Embryonic facial prominence (tissue), 1 donor: ENCODE measurements at regions not wholly inside any gene's neighbourhood (a gene's known extent, or its start where the extent isn't known, plus 50 kb on each side); places are given as distances from the start of the nearest gene placed in this dataset.
"Not testable (repeated sequence)": the region's sequence is repeated elsewhere in the genome, so short reads cannot be mapped to it uniquely, and the experiment has no call there.

Source experiments
- DNase-seq: peaks from one replicate; pipeline ENCODE4 v3.0.0-alpha.2; 2016; ENCODE audit errors: extremely low spot score

DNA sequence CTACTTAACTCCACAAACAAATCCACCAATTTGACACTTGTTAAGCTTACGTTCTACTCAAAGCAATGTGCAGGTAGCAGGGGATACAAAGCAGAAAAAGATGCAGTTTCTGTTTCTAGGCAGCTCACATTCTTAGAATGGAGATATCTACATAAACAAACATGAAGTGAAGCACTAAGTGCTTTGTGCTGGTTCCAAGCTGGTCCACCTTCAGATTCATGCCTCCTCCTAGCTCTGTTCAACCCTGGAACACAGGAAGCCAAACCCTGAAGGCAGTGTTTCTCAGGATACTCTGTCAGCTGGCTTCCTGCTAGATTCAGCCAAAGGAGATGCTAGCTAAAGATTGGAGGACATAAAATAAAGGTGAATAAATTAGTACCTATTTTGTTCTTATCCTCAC, 55.3 kb upstream of the NOL4 start:
- DNase-seq = no peak

DNA sequence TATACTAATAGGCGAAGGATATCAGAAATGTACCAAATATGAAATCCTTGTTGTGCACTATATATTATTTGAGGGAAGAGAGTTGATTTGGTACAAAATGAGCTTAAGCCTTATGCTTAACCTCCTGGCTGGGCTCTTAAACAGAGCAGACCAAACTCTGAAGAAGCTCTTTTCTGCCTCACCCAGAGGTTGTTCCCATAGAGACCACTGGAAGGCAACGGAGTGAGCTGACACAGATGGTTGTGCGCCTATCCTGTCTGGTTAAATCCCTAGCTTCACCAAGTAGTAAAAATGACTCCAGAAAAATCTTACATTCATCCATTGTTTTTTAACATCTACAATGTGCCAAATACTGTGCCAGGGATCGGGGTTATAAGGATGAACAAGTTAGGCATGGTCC, 55.9 kb upstream of the NOL4 start:
- no peak for DNase-seq

DNA sequence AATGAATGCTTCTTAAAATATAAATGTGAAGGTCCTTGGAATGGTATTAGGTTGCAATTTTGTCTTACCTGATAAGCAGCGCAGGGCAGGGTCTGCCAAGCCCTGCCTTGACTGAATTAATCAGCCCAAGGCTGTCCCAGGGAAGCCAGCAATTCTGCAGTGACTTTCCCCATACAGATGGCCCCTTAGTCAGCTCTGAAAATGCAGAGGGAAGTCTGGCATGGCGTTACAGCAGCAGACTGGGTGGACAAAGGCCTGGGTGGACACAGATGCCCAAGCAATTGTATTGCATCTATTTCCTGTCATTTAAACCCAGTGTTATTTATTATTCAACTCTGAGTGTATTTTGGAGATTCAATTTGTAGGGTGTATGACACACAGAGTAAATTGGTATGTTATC, 56.6 kb upstream of the NOL4 start:
- no peak for DNase-seq

DNA sequence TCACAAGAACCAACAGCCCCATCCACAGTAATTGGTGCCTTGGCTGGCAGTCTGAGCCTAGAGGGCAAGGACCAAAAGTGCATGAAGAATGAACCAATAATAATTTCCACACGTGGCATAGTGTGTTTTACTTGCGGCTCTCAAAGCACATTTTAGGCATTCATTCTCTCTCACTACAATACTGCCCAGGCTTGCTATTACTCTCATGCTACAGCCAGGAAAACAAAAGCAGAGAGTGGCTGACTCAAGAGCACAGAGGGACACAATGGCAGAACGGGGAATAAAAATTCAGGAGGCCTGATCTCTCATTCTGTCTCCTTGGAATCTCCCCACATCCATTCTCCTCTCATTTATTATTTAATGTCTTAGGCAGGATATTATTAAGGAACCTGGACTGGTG, 57.0 kb upstream of the NOL4 start:
- no peak for DNase-seq

DNA sequence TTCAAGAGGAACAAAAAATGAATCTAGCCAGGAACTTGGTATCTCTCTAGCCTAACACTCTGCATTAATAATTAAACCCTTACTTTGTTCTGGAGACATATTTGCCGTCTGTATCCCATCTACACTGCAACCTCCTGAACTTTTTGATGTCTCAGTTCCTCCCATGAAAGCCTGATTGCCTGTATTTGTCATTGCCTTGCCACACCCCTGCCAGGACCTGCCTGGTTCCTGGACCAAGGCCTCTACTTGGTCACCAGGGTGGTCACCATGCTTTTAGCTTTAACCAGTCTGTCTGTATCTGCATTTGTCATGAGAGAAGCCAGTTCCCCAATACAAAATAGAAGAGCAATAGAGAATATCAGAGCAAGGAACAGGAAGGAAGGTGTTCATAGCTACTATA, 58.8 kb upstream of the NOL4 start:
- no peak for DNase-seq

DNA sequence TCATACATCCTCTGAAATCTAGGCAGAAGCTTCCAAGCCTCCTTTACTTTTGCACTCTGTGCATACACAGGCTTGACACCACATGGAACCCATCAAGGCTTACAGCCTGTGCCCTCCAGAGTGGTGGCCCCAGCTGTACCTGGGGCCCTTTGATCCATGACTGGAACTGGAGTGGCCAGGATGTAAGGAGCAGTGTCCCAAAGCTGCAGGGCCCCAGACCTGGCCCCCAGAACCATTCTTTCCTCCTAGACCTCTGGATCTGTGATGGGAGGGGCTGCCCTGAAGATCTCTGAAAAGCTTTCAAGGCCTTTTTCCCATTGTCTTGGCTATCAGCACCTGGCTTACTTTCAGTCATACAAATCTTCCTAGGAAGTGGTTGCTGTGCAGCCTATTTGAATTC, 63.1 kb upstream of the NOL4 start:
- no peak for DNase-seq

DNA sequence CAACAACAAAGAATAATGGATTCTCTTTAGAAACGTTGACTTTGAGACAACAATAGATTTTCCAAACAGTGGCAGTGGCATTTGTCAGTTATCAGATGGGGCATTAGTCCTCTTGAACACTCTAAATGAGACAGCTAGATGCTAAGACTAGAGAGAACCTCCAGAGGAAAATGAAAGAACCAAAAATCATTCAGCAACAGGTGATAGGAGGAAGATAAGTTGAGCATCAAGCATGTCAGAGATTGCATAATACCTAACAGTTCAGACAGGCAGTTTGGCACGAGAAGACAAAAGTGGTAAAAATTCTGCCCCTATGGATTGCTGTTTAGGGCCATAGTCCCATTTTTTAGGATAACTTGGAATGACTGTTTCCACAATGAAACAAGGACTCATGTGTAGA, 67.9 kb upstream of the NOL4 start:
- no peak for DNase-seq

DNA sequence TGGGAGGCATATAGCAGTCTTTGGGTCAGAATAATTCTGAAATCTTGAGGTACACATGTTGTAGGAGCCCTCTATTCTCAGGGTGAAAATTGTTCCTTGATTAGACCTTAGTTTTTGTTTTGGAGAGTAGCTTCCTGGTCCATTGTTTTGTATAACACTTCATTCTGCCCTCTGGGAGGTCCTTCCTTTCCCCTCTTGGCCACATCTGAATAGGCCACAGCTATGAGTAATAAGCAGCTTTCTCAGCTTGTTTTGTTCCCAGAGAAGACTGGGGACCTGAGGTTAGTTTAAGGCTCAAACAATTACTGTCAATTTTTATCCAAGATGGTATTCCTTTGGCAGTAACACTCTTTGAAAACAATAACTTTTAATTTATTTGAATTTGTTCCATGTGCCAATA, 72.6 kb upstream of the NOL4 start:
- no peak for DNase-seq

DNA sequence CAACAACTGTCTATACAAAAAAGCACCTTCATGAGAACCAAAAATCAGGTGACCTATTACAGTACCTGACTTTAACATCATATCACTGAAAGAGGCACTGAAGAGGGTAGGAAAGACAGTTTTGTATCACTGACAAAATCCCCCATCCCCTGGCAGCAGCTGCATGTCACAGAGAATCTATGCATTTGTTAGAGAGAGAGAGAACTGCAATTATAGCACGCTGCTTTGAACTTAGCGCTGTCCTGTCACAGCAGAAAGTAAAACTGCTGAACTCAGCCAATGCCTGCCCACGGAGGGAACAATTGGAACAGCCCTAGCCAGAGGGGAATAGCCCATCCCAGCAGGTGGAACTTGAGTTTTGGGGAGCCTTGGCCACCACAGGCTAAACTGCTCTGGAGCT, 75.1 kb upstream of the NOL4 start:
- no peak for DNase-seq

DNA sequence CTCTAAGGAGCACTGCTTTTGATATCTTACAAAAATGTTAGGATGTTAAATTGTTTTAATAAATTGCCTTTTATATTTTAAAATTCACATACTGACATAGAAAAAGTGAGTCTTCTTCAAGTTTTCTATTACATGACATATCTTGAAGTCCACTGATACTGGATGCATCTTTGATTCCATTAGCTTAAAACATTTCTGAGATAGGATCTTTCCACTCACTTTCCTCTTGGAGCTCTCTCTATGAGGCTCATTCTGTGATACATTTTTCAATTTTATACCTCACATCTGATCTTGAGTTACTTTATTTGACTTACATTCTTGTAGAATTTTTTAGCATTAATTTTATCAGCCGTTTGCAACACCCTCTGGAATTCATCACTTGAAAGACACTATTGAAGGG, 86.8 kb upstream of the NOL4 start:
- no peak for DNase-seq

DNA sequence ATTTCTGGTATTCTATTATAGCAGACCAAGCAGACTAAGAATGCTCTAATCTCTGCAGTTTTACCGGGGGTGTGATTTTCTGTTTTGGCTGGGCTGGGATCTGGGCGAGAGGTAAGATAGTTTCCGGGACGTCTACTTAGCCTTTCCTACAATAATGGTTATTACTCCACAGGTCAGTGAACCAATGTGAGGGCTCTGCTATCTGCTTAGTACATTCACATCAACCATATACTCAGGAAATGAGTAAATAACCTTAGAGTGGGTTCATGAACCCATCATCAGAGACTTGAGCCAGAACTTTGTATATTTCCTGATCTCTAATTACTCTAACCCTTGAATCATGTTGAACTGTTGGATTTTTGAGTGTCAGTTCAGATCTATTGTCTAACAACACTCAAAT, 90.1 kb upstream of the NOL4 start:
- DNase-seq = no peak

DNA sequence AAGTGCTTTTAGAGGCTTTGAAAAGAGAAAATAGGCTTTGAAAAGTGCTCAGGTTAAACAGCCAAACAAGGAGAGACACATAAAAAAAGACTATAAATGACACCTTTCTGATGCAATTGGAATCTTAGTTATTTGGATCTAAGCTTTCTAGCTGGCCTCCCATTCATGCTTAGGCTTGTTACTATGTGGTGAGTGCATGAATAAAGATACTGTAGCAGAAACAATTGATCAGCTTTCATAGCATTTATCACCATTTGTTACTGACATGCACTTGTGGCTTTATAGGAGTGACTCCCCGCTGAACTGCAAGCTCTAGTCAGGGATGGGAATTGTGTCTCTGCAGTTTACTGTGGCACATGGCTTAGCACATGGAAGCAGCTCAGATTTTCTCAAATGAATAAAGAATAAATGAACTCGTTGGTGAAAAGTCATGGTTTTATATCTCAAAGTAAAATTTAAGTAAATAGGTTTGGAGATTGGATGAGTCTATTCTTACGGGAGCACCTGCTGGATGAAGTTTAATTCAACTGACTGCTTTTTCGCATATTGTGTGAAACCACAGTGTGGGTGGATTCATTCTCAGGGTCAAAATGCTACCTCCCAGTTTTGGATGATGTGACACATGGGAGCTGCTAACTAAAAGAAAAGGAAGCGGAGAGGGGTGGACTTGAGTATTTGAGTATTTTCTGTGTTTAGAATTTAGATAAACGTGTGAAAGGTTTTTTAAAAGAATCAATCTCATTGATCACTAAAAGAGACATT, 91.1 kb upstream of the NOL4 start:
- no peak for DNase-seq

DNA sequence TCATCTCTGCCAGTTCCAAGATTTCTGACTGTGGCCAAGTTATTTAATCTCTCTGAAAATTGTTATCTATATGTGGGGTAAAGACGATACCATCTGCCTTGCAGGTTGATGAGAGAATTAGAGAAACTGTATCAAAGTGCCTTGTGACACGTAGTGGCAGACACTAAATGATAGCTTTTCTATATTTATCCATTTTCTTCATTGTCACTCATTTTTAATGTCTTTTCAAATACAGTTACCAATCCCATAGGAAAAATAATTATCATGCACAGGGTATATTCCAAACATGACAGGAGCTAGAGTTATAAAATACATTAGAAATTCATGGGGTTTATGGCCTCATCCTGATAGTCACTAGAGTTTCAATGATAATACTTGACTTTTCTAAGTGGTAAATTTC, 95.6 kb upstream of the NOL4 start:
- no peak for DNase-seq

DNA sequence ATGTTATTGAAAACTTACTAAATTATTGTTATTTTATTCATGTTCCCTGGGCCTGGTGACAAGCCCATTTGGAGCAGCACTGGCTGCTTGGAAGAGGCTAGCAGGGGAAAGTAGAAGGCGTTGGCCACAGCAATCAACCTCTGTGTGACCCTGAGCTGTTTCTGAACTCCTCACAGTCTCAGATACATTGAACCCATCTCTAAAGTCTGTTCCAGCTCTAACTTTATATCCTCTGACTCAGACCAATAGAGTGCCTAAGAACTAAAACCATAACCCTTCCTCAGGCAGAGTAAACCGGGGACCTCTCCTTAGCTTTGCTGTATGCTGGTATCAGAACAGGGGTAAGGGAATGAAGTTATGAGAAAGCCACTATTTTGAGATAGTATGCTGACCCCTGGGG, 96.4 kb upstream of the NOL4 start:
- no peak for DNase-seq

DNA sequence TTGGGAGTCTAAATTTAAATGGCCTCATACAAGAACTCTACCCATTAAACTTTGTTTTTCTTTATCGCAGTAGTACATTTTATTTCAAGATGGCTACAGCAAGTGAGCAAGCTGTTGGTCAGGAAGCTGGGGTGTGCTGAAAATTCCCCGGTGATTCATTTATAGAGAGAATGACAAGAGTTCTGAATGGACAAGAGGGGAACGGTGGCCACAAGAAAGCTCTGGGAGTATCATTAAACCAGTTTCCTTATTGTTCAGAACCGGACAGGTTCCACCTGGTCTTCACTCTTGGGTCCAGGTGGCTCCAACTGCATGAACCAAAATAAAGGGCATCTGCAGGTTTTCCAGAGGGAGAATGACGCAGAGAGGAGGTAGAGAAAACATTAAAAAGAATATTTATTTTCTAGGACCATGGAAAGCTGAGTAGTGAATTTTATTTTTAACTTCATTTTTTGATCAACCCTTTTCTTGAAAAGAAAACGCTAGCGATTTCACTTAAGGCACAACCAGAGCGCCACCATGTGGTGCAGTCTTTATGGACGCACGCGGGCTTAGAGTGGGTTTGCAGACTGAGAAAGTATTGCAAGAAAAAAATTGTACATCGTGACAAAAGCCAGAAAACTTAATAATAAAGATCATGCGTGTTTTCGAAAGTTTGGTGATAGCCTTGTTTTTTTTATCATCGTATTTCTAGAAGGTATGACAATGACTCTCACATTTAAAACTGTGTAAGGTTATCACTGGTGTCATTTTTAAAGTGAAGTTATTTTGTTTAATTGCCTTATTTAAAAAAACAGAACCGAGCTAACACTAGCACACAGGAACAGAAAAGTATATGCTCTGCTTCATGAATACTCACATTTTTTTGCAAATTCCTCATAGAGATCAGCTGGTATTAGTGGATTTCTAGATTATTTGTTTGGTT, 97.9 kb upstream of the NOL4 start:
- DNase-seq = peak; percentile 25

DNA sequence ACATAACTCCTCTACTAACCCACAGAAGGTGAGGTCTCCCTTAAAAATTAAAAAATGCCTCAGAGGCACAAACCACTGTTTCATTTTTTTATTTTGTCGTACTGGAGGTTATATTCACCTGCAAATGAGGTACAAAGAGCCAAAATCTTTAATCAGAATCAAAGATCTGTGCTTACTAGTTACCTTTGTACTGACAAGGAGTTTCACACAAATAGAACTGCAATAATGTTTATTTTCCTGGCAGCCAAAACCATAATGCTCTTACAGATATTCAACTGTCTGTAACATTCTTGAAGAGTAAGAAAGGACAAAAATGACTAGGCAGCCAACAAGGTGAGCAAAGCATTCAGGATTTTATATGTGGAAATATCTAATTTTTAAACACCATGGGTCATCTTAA, 105.1 kb upstream of the NOL4 start:
- DNase-seq = no peak

DNA sequence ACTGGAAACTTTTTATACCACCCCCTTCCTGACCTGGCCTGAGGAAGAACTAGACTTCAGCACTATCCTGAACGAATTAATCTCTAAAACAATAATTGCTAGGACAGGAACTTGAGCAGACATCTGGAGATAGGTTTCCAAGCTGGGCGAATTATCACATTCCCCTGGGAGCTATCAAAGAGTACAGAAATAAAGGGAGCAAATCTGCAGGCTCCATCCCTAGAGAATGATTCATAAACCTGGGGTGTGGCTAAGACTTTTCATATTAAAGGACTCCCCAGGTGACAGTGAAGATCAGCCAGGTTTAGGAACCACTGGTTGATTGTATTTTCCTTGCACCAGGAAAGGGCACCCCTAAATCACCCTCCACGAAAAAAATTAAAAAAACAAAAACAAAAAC, 105.6 kb upstream of the NOL4 start:
- DNase-seq = no peak

DNA sequence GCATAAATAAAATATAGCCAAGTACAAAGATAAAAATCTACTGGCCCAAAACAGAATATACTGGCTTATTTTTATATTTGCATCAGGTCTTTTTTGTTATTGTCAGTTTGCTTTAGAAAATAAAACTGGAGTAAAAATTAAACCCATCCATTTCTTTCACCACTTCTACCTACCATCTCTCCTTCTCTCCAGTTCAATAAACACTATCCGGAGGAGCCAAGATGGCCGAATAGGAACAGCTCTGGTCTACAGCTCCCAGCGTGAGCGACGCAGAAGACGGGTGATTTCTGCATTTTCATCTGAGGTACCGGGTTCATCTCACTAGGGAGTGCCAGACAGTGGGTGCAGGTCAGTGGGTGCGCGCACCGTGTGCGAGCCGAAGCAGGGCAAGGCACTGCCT, 106.2 kb upstream of the NOL4 start:
- not testable (repeated sequence) for DNase-seq

DNA sequence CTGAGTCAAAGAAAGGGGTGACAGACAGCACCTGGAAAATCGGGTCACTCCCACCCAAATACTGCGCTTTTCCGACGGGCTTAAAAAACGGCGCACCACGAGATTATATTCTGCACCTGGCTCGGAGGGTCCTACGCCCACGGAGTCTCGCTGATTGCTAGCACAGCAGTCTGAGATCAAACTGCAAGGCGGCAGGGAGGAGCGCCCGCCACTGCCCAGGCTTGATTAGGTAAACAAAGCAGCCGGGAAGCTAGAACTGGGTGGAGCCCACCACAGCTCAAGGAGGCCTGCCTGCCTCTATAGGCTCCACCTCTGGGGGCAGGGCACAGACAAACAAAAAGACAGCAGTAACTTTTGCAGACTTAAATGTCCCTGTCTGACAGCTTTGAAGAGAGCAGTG, 106.6 kb upstream of the NOL4 start:
- DNase-seq = not testable (repeated sequence)

DNA sequence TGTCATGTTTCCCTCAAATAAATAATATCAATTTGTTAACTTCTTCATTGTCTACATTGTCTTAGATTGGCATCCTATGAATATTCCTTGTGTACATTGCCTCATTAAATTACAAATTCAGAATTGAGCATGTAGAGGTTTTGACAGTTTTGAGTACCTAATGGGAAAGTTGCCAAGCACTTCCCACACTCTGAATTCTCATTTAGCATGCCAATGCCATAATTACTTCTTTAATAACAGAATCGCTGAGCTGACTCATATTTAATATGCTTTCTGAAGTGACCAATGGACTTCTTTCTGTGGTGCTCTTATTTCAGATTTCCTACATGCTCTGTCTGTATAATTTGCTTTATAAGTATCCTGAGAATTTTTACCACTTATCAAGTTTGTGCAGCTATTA, 114.4 kb upstream of the NOL4 start:
- no peak for DNase-seq

DNA sequence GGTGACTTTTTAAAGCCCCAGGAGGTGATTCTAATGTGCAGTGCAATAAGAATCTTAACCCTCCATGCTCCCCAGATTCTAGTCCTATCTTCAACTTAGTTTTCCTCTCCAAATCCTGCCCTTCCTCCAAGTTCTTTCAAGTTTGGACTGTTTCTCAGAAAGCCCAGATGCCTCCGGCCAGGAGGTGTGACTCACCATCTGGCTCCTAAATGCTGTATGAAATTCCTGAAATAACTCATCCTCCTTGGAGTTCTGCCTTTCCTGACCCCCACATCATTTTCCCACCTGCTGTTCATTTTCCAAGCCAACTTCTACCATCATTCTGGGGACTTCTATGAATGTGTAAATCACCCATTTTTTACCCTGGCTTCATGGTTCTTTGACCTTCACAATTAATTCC, 118.2 kb upstream of the NOL4 start:
- DNase-seq = no peak

DNA sequence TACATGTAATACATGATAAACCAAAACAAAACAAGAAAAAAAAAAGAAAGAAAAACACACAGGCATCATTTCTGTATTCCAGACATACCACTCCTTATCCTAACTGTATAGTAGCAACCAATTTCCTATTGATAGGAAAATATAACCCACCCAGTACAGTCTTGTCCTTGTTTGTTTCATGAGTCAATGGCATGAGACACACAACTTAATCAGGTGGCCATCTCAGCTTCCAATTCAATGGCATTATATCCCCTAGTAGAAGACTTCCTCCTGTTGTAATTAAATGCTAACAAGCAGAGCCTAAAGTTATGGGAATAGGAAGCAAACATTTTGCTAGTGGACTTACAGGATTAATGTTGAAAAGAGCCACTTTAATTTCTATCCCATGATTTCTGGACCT, 121.0 kb upstream of the NOL4 start:
- DNase-seq = no peak

DNA sequence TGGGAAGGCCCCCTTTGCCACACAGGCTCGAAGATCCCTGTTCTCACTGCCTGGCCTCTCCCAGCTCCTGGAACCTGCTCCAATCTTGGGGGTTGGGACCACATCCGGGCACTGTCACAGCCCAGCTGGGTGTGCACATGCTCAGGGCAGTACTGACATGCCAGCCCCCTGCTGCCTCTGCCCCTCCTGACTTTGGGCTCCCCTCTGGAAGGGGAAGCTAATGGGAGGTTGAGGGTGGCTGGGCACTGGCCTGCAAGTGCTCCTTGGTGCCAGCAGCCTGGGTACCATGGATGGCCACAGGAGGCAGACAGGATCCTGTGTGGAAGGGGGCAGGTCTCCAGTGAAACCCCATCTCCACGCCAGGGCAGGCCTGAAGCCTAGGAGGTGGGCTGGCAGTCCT, 126.1 kb upstream of the NOL4 start:
- DNase-seq = no peak
